A673 (cell line): ENCODE measurements at regions not wholly inside any gene's neighbourhood (a gene's known extent, or its start where the extent isn't known, plus 50 kb on each side); places are given as distances from the start of the nearest gene placed in this dataset.
A peak's percentile ranks its signal among the peaks of the same experiment; 100 is the strongest.

ENCODE experiments used
- BruUV-seq: library from RNA; stranded (reverse); fragments of 400-500 nt; replicated peaks from 2 replicates; lab custom pipeline; 2021; lab: Mats Ljungman, UMichigan
- CTCF ChIA-PET: fragments of 300-600 bp; sonication (Branson Sonifier 250); formaldehyde crosslinking; loops from one replicate; lab custom pipeline; 2022; ENCODE audit warnings: antibody characterized with exemption; lab: Charles Lee
- POLR2A ChIA-PET: fragments of 300-600 bp; sonication (Branson Sonifier 250); formaldehyde crosslinking; loops from one replicate; lab custom pipeline; 2022; ENCODE audit warnings: antibody characterized with exemption; ENCODE audit not compliant: low non-redundant PET; lab: Charles Lee
- DNase-seq: peaks from one replicate; pipeline ENCODE4 v3.0.0-alpha.2; 2015; ENCODE audit warnings: low spot score
- H3K27ac ChIP-seq: fragments of 200-600 bp; sonication (generic); 2 replicates; pipeline ENCODE4 v1.5.1; 2016; ENCODE audit warnings: mixed run types, low read depth, mild to moderate bottlenecking, mixed read lengths, antibody characterized with exemption, low read length; ENCODE audit not compliant: poor library complexity, severe bottlenecking
- H3K27me3 ChIP-seq: fragments of 200-600 bp; sonication (generic); replicated peaks from 2 replicates; pipeline ENCODE4 v1.6.1; 2017; ENCODE audit warnings: mixed run types, low read depth, mild to moderate bottlenecking, mixed read lengths, antibody characterized with exemption, low read length; ENCODE audit not compliant: insufficient read depth, poor library complexity
- H3K36me3 ChIP-seq: fragments of 200-600 bp; sonication (generic); 2 replicates; pipeline ENCODE4 v1.6.1; 2016; ENCODE audit warnings: mixed run types, mild to moderate bottlenecking, mixed read lengths, antibody characterized with exemption, low read length; ENCODE audit not compliant: insufficient read depth, poor library complexity, severe bottlenecking
- H3K4me1 ChIP-seq: fragments of 200-600 bp; sonication (generic); 2 replicates; pipeline ENCODE4 v1.6.1; 2017; ENCODE audit warnings: mixed run types, mild to moderate bottlenecking, mixed read lengths, antibody characterized with exemption, low read length; ENCODE audit not compliant: insufficient read depth, poor library complexity, severe bottlenecking
- H3K4me3 ChIP-seq: fragments of 200-600 bp; sonication (generic); 2 replicates; pipeline ENCODE4 v1.5.1; 2016; ENCODE audit warnings: low read depth, mixed run types, mild to moderate bottlenecking, mixed read lengths, low read length; ENCODE audit not compliant: poor library complexity, severe bottlenecking
- H3K9me3 ChIP-seq: fragments of 200-600 bp; sonication (generic); 2 replicates; pipeline ENCODE4 v1.6.1; 2016; ENCODE audit warnings: mixed run types, low read depth, mild to moderate bottlenecking, mixed read lengths, antibody characterized with exemption, low read length; ENCODE audit not compliant: poor library complexity, severe bottlenecking
- CTCF ChIP-seq: fragments of 300-800, 200-600 bp; sonication (generic); conservative IDR thresholded peaks from 2 replicates; pipeline ENCODE4 v1.5.1; 2017; ENCODE audit warnings: low read depth, mild to moderate bottlenecking, antibody characterized with exemption, low read length, moderate library complexity, mixed read lengths
- EZH2 ChIP-seq: fragments of 200-600 bp; sonication (generic); IDR thresholded peaks from 2 replicates; pipeline ENCODE4 v1.6.1; 2017; ENCODE audit warnings: borderline replicate concordance, low read depth, mild to moderate bottlenecking, mixed read lengths, antibody characterized with exemption, low read length; ENCODE audit not compliant: poor library complexity, severe bottlenecking
- intact Hi-C: fragments of 100-400 bp; cut with micrococcal nuclease; formaldehyde crosslinking; loops from one replicate; pipeline ENCODE4 v1.10.0; 2022; ENCODE audit not compliant: unreplicated experiment

- H3K27me3 ChIP-seq, result peaks cover 11% of the 10 kb centered on the region
- H3K27ac ChIP-seq, result no peak overlapping the region
- DNase-seq, result peak; percentile 63
- H3K36me3 ChIP-seq, result no peaks in the 10 kb centered on the region
- no peak overlapping the region for H3K4me3 ChIP-seq
- peaks cover 15% of the 10 kb centered on the region for H3K4me1 ChIP-seq
- intact Hi-C loops, result no loop called here
- no TSS peak for BruUV-seq
- H3K9me3 ChIP-seq, result no peaks in the 10 kb centered on the region
- POLR2A ChIA-PET, result no interaction called here
- CTCF ChIA-PET, result no interaction called here
- TF ChIP-seq EZH2, result no peak
- no peak for TF ChIP-seq CTCF
These were observed 68.2 kb upstream of the MDM1 start for GRCh38 chr12:68400226-68400829.

- Histone ChIP-seq H3K27ac (no peak overlapping the region), H3K4me1 (peaks cover 23% of the 10 kb centered on the region), H3K27me3 (peaks cover 11% of the 10 kb centered on the region), H3K9me3 (no peaks in the 10 kb centered on the region), H3K4me3 (no peak overlapping the region), H3K36me3 (no peaks in the 10 kb centered on the region)
- no peak for TF ChIP-seq CTCF
- no peak for TF ChIP-seq EZH2
- intact Hi-C loops, result no loop called here
- DNase-seq, result no peak
- CTCF ChIA-PET, result no interaction called here
- POLR2A ChIA-PET, result no interaction called here
- BruUV-seq, result no TSS peak
These were observed 70.3 kb upstream of the MDM1 start for GRCh38 chr12:68402422-68402821.

GRCh38 chr12:68403296-68403695, 71.1 kb upstream of the MDM1 start:
- ChIA-PET POLR2A (no interaction called here), CTCF (no interaction called here)
- Histone ChIP-seq H3K27ac (no peak overlapping the region), H3K27me3 (peaks cover 11% of the 10 kb centered on the region), H3K9me3 (no peaks in the 10 kb centered on the region), H3K36me3 (no peaks in the 10 kb centered on the region), H3K4me3 (no peak overlapping the region), H3K4me1 (peaks cover 23% of the 10 kb centered on the region)
- intact Hi-C loops, result no loop called here
- BruUV-seq, result no TSS peak
- TF ChIP-seq EZH2 (no peak), CTCF (no peak)
- DNase-seq, result no peak
